Panc1 (cell line): ENCODE measurements at regions not wholly inside any gene's neighbourhood (a gene's known extent, or its start where the extent isn't known, plus 50 kb on each side); places are given as distances from the start of the nearest gene placed in this dataset.

ENCODE experiments used
- ATAC-seq: fragments of 200-7000 bp; cut with Tn5 transposase; 2 replicates; pipeline ENCODE4 v1.9.1; 2020; ENCODE audit warnings: mild to moderate bottlenecking, moderate library complexity
- BruUV-seq: library from RNA; stranded (reverse); fragments of 400-500 nt; replicated peaks from 2 replicates; lab custom pipeline; 2021; lab: Mats Ljungman, UMichigan
- CTCF ChIA-PET: fragments of 300-600 bp; sonication (Branson Sonifier 250); formaldehyde crosslinking; loops from one replicate; lab custom pipeline; 2022; ENCODE audit warnings: antibody characterized with exemption; lab: Charles Lee
- POLR2A ChIA-PET: fragments of 300-600 bp; sonication (Branson Sonifier 250); formaldehyde crosslinking; loops from one replicate; lab custom pipeline; 2022; ENCODE audit warnings: antibody characterized with exemption; lab: Charles Lee
- DNase-seq: peaks from one replicate; pipeline ENCODE4 v3.0.0-alpha.2; 2010; ENCODE audit warnings: low read depth, low spot score
- H3K27ac ChIP-seq: 2 replicates; pipeline ENCODE4 v1.5.1; 2011; ENCODE audit warnings: mild to moderate bottlenecking, low read length, inconsistent platforms
- H3K27me3 ChIP-seq: fragments of 200-500 bp; sonication (Bioruptor generic); 2 replicates; pipeline ENCODE4 v1.6.0; 2014; ENCODE audit warnings: low read length, inconsistent platforms; ENCODE audit not compliant: control insufficient read depth, insufficient read depth
- H3K36me3 ChIP-seq: fragments of 200-500 bp; sonication (Bioruptor generic); 2 replicates; pipeline ENCODE4 v1.5.1; 2014; ENCODE audit warnings: inconsistent platforms, mild to moderate bottlenecking, low read length, moderate library complexity; ENCODE audit not compliant: control insufficient read depth, insufficient read depth
- H3K4me1 ChIP-seq: 2 replicates; pipeline ENCODE4 v1.5.1; 2011; ENCODE audit warnings: inconsistent platforms, mild to moderate bottlenecking, low read length, moderate library complexity; ENCODE audit not compliant: control insufficient read depth, insufficient read depth
- H3K4me3 ChIP-seq, 2 experiments: 2 replicates each; pipeline ENCODE4 v1.5.1; 2011 to 2012; ENCODE audit warnings: low read depth in 2 of 2, low read length in 2 of 2, mild to moderate bottlenecking in 2 of 2, inconsistent platforms in 1 of 2, moderate library complexity in 1 of 2
- H3K9me3 ChIP-seq: fragments of 200-500 bp; sonication (Bioruptor generic); 2 replicates; pipeline ENCODE4 v1.5.1; 2014; ENCODE audit warnings: low read depth, mild to moderate bottlenecking, inconsistent platforms, low read length, moderate library complexity; ENCODE audit not compliant: control insufficient read depth, insufficient read depth
- CTCF ChIP-seq: fragments of 450-650 bp; IDR thresholded peaks from 2 replicates; pipeline ENCODE4 v1.5.1; 2017; ENCODE audit warnings: mild to moderate bottlenecking
- POLR2AphosphoS5 ChIP-seq: IDR thresholded peaks from 2 replicates; pipeline ENCODE4 v1.6.1; 2012; ENCODE audit warnings: mild to moderate bottlenecking, low read depth, low read length, moderate library complexity
- REST ChIP-seq, 2 experiments: IDR thresholded peaks; 2 replicates each; pipeline ENCODE4 v1.6.1; 2011 to 2012; ENCODE audit warnings: low read depth in 2 of 2, control low read depth in 1 of 2, low read length in 1 of 2, mild to moderate bottlenecking in 1 of 2, moderate library complexity in 1 of 2; ENCODE audit not compliant: insufficient read depth in 1 of 2
- SIN3A ChIP-seq: IDR thresholded peaks from 2 replicates; pipeline ENCODE4 v1.6.1; 2012; ENCODE audit warnings: low read depth, mild to moderate bottlenecking, low read length, moderate library complexity, borderline replicate concordance; ENCODE audit not compliant: insufficient read depth
- TCF7L2 ChIP-seq: IDR thresholded peaks from 2 replicates; pipeline ENCODE4 v1.6.1; 2011; ENCODE audit warnings: mild to moderate bottlenecking, low read depth, low read length, inconsistent platforms
- in situ Hi-C: cut with HindIII; loops from 2 replicates; pipeline ENCODE4 v1.10.0; 2016; ENCODE audit warnings: low sequenced_read_pairs, low pct_unique_long_range_greater_than_20kb
- intact Hi-C: fragments of 100-400 bp; cut with micrococcal nuclease; formaldehyde crosslinking; loops from one replicate; pipeline ENCODE4 v1.10.0; 2022; ENCODE audit not compliant: unreplicated experiment

GRCh38 chr4:157572284-157572683 is 351.8 kb downstream of the GRIA2 start:
- BruUV-seq, result no TSS peak
- intact Hi-C loops, result no loop called here

GRCh38 chr4:157564771-157565170 is 344.2 kb downstream of the GRIA2 start:
- no peak for ATAC-seq
- no peak for DNase-seq
- no peak overlapping the region for H3K4me3 ChIP-seq
- no peaks in the 10 kb centered on the region for H3K4me1 ChIP-seq
- H3K36me3 ChIP-seq, result no peaks in the 10 kb centered on the region
- H3K27me3 ChIP-seq, result no peaks in the 10 kb centered on the region
- POLR2A ChIA-PET, result no interaction called here
- H3K27ac ChIP-seq, result no peak overlapping the region
- in situ Hi-C loops, result no loop called here
- intact Hi-C loops, result no loop called here
- no TSS peak for BruUV-seq
- H3K9me3 ChIP-seq, result no peaks in the 10 kb centered on the region
- TF ChIP-seq POLR2AphosphoS5 (no peak), SIN3A (no peak), REST (IDR thresholded peaks at IDR 0.05; ENCODE audit: insufficient read depth in 1 of 2, low read depth in 2 of 2, low read length in 1 of 2) (no peak)
- CTCF ChIA-PET, result no interaction called here

More at GRCh38 chr4:157572284-157572683, 351.8 kb downstream of the GRIA2 start:
- Histone ChIP-seq H3K27ac (no peak overlapping the region), H3K27me3 (no peaks in the 10 kb centered on the region), H3K36me3 (no peaks in the 10 kb centered on the region), H3K4me3 (no peak overlapping the region), H3K4me1 (no peaks in the 10 kb centered on the region), H3K9me3 (no peaks in the 10 kb centered on the region)
- DNase-seq (no peak), ATAC-seq (no peak)
- TF ChIP-seq REST (IDR thresholded peaks at IDR 0.05; ENCODE audit: insufficient read depth in 1 of 2, low read depth in 2 of 2, low read length in 1 of 2) (no peak), POLR2AphosphoS5 (no peak), TCF7L2 (no peak)
- ChIA-PET CTCF (no interaction called here), POLR2A (no interaction called here)
- in situ Hi-C loops, result no loop called here

GRCh38 chr4:157564218-157564617 is 343.7 kb downstream of the GRIA2 start:
- H3K27me3 ChIP-seq, result no peaks in the 10 kb centered on the region
- H3K4me3 ChIP-seq, result no peak overlapping the region
- POLR2A ChIA-PET, result no interaction called here
- DNase-seq (no peak), ATAC-seq (no peak)
- intact Hi-C loops, result no loop called here
- no peak for TF ChIP-seq SIN3A
- no peak for TF ChIP-seq TCF7L2
- no peak for TF ChIP-seq REST (IDR thresholded peaks at IDR 0.05; ENCODE audit: insufficient read depth in 1 of 2, low read depth in 2 of 2, low read length in 1 of 2)
- TF ChIP-seq CTCF, result no peak
- TF ChIP-seq POLR2AphosphoS5, result no peak
- no peak overlapping the region for H3K27ac ChIP-seq
- no peaks in the 10 kb centered on the region for H3K36me3 ChIP-seq
- CTCF ChIA-PET, result no interaction called here
- no peaks in the 10 kb centered on the region for H3K4me1 ChIP-seq
- no peaks in the 10 kb centered on the region for H3K9me3 ChIP-seq
- in situ Hi-C loops, result no loop called here
- no TSS peak for BruUV-seq
